ENCODE measurements at regions not wholly inside any gene's neighbourhood (a gene's known extent, or its start where the extent isn't known, plus 50 kb on each side); places are given as distances from the start of the nearest gene placed in this dataset.

GRCh38 chr11:92829121-92829520 is 140.3 kb upstream of the MTNR1B start:
- WGBS, 4 donors = 88 to 94% (median 93%) methylated on average over 2 to 3 of the region's 3 CpGs

GRCh38 chr11:92829671-92830070 is 139.8 kb upstream of the MTNR1B start:
- Histone ChIP-seq H3K9me3 (no peaks in the 10 kb centered on the region), H3K4me3 (no peak overlapping the region), H3K36me3 (no peaks in the 10 kb centered on the region), H3K27ac (no peak overlapping the region), H3K4me1 (peaks cover 0 to 5% (median 0%) of the 10 kb centered on the region in 12 donors), H3K27me3 (peaks cover 0 to 8% (median 0%) of the 10 kb centered on the region in 9 donors)
- intact Hi-C loops (cut with DNase I) = loop anchor here in 1 of 10 donors (10.0 kb wide), 1 partner anchor 65 kb away; no protein-coding TSS in a partner anchor
- ATAC-seq (no peak), DNase-seq (no peak)
- TF ChIP-seq POLR2A (IDR thresholded peaks at IDR 0.05) = no peak

More at GRCh38 chr11:92829121-92829520, 140.3 kb upstream of the MTNR1B start:
- peaks cover 0 to 4% (median 0%) of the 10 kb centered on the region in 9 donors for H3K27me3 ChIP-seq
- ATAC-seq = no peak
- intact Hi-C loops (cut with DNase I) = loop anchor here in 1 of 10 donors (10.0 kb wide), 1 partner anchor 64 kb away; no protein-coding TSS in a partner anchor
- no peaks in the 10 kb centered on the region for H3K9me3 ChIP-seq
- H3K4me3 ChIP-seq = no peak overlapping the region
- no peak overlapping the region for H3K27ac ChIP-seq
- no peak for TF ChIP-seq CTCF (IDR thresholded peaks at IDR 0.05)
- TF ChIP-seq POLR2A (IDR thresholded peaks at IDR 0.05) = no peak
- DNase-seq = no peak
- H3K36me3 ChIP-seq = no peaks in the 10 kb centered on the region
- peaks cover 0 to 5% (median 0%) of the 10 kb centered on the region in 12 donors for H3K4me1 ChIP-seq

- Histone ChIP-seq H3K4me1 (peaks cover 0 to 5% (median 0%) of the 10 kb centered on the region in 12 donors), H3K9me3 (no peaks in the 10 kb centered on the region), H3K27me3 (peaks cover 0 to 8% (median 0%) of the 10 kb centered on the region in 9 donors), H3K4me3 (no peak overlapping the region), H3K36me3 (no peaks in the 10 kb centered on the region), H3K27ac (no peak overlapping the region)
- DNase-seq (no peak), ATAC-seq (no peak)
- intact Hi-C loops (cut with DNase I) = no loop called here
- 74 to 79% (median 78%) methylated on average over 5 of the region's 5 CpGs for WGBS, 4 donors
- no peak for TF ChIP-seq POLR2A (IDR thresholded peaks at IDR 0.05)
- TF ChIP-seq CTCF (IDR thresholded peaks at IDR 0.05) = no peak
These were observed 138.9 kb upstream of the MTNR1B start for GRCh38 chr11:92830377-92831155.

GRCh38 chr11:92834296-92835020 is 135.0 kb upstream of the MTNR1B start:
- no peak overlapping the region for H3K4me3 ChIP-seq
- H3K27me3 ChIP-seq = peaks cover 0 to 8% (median 0%) of the 10 kb centered on the region in 9 donors
- no peaks in the 10 kb centered on the region for H3K9me3 ChIP-seq
- H3K4me1 ChIP-seq = no peaks in the 10 kb centered on the region
- ATAC-seq (no peak), DNase-seq (no peak)
- no peak overlapping the region for H3K27ac ChIP-seq
- H3K36me3 ChIP-seq = no peaks in the 10 kb centered on the region
- TF ChIP-seq CTCF (IDR thresholded peaks at IDR 0.05) (no peak), POLR2A (IDR thresholded peaks at IDR 0.05) (no peak)
- WGBS, 4 donors = 67 to 72% (median 70%) methylated on average over 3 of the region's 3 CpGs
- intact Hi-C loops (cut with DNase I) = no loop called here

All from heart left ventricle (tissue), 16 donors.